Karpas-422 (cell line): ENCODE measurements at regions not wholly inside any gene's neighbourhood (a gene's known extent, or its start where the extent isn't known, plus 50 kb on each side); places are given as distances from the start of the nearest gene placed in this dataset.
A peak's percentile ranks its signal among the peaks of the same experiment; 100 is the strongest.

ENCODE experiments used
- DNase-seq: peaks from one replicate; pipeline ENCODE4 v3.0.0-alpha.2; 2015
- H2AFZ ChIP-seq: fragments of 200-600 bp; sonication (generic); 2 replicates; pipeline ENCODE4 v1.6.1; 2014; ENCODE audit warnings: antibody characterized with exemption, low read length, mixed read lengths
- H3K27ac ChIP-seq: fragments of 200-600 bp; sonication (generic); 2 replicates; pipeline ENCODE4 v1.5.1; 2014; ENCODE audit warnings: mild to moderate bottlenecking, low read length, moderate library complexity
- H3K27me3 ChIP-seq: fragments of 200-600 bp; sonication (generic); 2 replicates; pipeline ENCODE4 v1.6.1; 2014; ENCODE audit warnings: low read length, mixed read lengths
- H3K36me3 ChIP-seq: fragments of 200-600 bp; sonication (generic); 2 replicates; pipeline ENCODE4 v1.6.1; 2014; ENCODE audit warnings: low read length, mixed read lengths; ENCODE audit not compliant: insufficient read depth
- H3K4me1 ChIP-seq: fragments of 200-600 bp; sonication (generic); 2 replicates; pipeline ENCODE4 v1.6.1; 2014; ENCODE audit warnings: mild to moderate bottlenecking, low read length, mixed read lengths
- H3K4me2 ChIP-seq: fragments of 200-600 bp; sonication (generic); 2 replicates; pipeline ENCODE4 v1.6.1; 2014; ENCODE audit warnings: low read length, low read depth, mild to moderate bottlenecking; ENCODE audit not compliant: poor library complexity, severe bottlenecking
- H3K4me3 ChIP-seq: fragments of 200-600 bp; sonication (generic); 2 replicates; pipeline ENCODE4 v1.5.1; 2014; ENCODE audit warnings: mild to moderate bottlenecking, antibody characterized with exemption, low read length, mixed read lengths
- H3K79me2 ChIP-seq: fragments of 200-600 bp; sonication (generic); 2 replicates; pipeline ENCODE4 v1.6.1; 2014; ENCODE audit warnings: mild to moderate bottlenecking, low read length, mixed read lengths
- H3K9ac ChIP-seq: fragments of 200-600 bp; sonication (generic); 2 replicates; pipeline ENCODE4 v1.6.0; 2014; ENCODE audit warnings: low read length
- H3K9me2 ChIP-seq: fragments of 200-600 bp; sonication (generic), shearing (Covaris generic); replicated peaks from 2 replicates; pipeline ENCODE4 v1.6.0; 2014; ENCODE audit warnings: mild to moderate bottlenecking, low read length, moderate library complexity; ENCODE audit not compliant: insufficient read depth
- H3K9me3 ChIP-seq: fragments of 300-700, 200-600 bp; sonication (generic); 2 replicates; pipeline ENCODE4 v1.6.1; 2014; ENCODE audit warnings: low read length, mixed read lengths
- H4K20me1 ChIP-seq: fragments of 200-600 bp; sonication (generic); 2 replicates; pipeline ENCODE4 v1.6.1; 2014; ENCODE audit warnings: mild to moderate bottlenecking, antibody characterized with exemption, low read length, low read depth; ENCODE audit not compliant: insufficient read depth

- H4K20me1 ChIP-seq, result no peaks in the 10 kb centered on the region
- no peaks in the 10 kb centered on the region for H3K9me3 ChIP-seq
- H3K27ac ChIP-seq, result no peak overlapping the region
- no peaks in the 10 kb centered on the region for H3K36me3 ChIP-seq
- no peaks in the 10 kb centered on the region for H3K79me2 ChIP-seq
- H3K4me1 ChIP-seq, result peaks cover 30% of the 10 kb centered on the region
- no peak overlapping the region for H3K4me2 ChIP-seq
- H3K9ac ChIP-seq, result no peak overlapping the region
- H2AFZ ChIP-seq, result no peak overlapping the region
- no peaks in the 10 kb centered on the region for H3K9me2 ChIP-seq
- no peak overlapping the region for H3K4me3 ChIP-seq
- H3K27me3 ChIP-seq, result no peaks in the 10 kb centered on the region
- DNase-seq, result no peak
Observed at GRCh38 chr13:99911965-99912566, 59.5 kb downstream of the ZIC5 start.

- Histone ChIP-seq H3K36me3 (no peaks in the 10 kb centered on the region), H3K4me3 (no peak overlapping the region), H3K79me2 (no peaks in the 10 kb centered on the region), H3K27ac (no peak overlapping the region), H3K9me3 (no peaks in the 10 kb centered on the region), H3K9ac (no peak overlapping the region), H2AFZ (no peak overlapping the region), H3K9me2 (no peaks in the 10 kb centered on the region), H4K20me1 (no peaks in the 10 kb centered on the region), H3K27me3 (no peaks in the 10 kb centered on the region), H3K4me2 (no peak overlapping the region), H3K4me1 (peaks cover 28% of the 10 kb centered on the region)
- no peak for DNase-seq
Observed at GRCh38 chr13:99911069-99911964, 60.2 kb downstream of the ZIC5 start.

- H2AFZ ChIP-seq, result no peak overlapping the region
- DNase-seq, result no peak
- no peak overlapping the region for H3K4me3 ChIP-seq
- H3K4me2 ChIP-seq, result no peak overlapping the region
- no peaks in the 10 kb centered on the region for H3K9me2 ChIP-seq
- no peaks in the 10 kb centered on the region for H3K79me2 ChIP-seq
- no peaks in the 10 kb centered on the region for H3K36me3 ChIP-seq
- H4K20me1 ChIP-seq, result no peaks in the 10 kb centered on the region
- no peaks in the 10 kb centered on the region for H3K9me3 ChIP-seq
- H3K9ac ChIP-seq, result no peak overlapping the region
- H3K4me1 ChIP-seq, result peaks cover 31% of the 10 kb centered on the region
- no peaks in the 10 kb centered on the region for H3K27me3 ChIP-seq
- H3K27ac ChIP-seq, result no peak overlapping the region
Observed at GRCh38 chr13:99909836-99910619, 61.5 kb downstream of the ZIC5 start.

GRCh38 chr13:99909097-99909835 lies 62.3 kb downstream of the ZIC5 start:
- Histone ChIP-seq H3K9ac (no peak overlapping the region), H3K4me3 (no peak overlapping the region), H3K4me2 (no peak overlapping the region), H3K27ac (no peak overlapping the region), H3K36me3 (no peaks in the 10 kb centered on the region), H3K79me2 (no peaks in the 10 kb centered on the region), H3K27me3 (no peaks in the 10 kb centered on the region), H2AFZ (no peak overlapping the region), H3K9me2 (no peaks in the 10 kb centered on the region), H3K9me3 (no peaks in the 10 kb centered on the region), H3K4me1 (peaks cover 39% of the 10 kb centered on the region), H4K20me1 (no peaks in the 10 kb centered on the region)
- DNase-seq, result no peak

GRCh38 chr13:99908140-99908803 lies 63.3 kb downstream of the ZIC5 start:
- H3K9me2 ChIP-seq, result no peaks in the 10 kb centered on the region
- H3K4me2 ChIP-seq, result no peak overlapping the region
- H3K27ac ChIP-seq, result no peak overlapping the region
- no peaks in the 10 kb centered on the region for H3K36me3 ChIP-seq
- H2AFZ ChIP-seq, result peak overlapping the region; percentile 18; the same call in 1 of the 2 replicates
- peaks cover 49% of the 10 kb centered on the region for H3K4me1 ChIP-seq
- H3K9me3 ChIP-seq, result no peaks in the 10 kb centered on the region
- no peaks in the 10 kb centered on the region for H3K27me3 ChIP-seq
- H3K9ac ChIP-seq, result no peak overlapping the region
- no peaks in the 10 kb centered on the region for H3K79me2 ChIP-seq
- no peak for DNase-seq
- no peaks in the 10 kb centered on the region for H4K20me1 ChIP-seq
- no peak overlapping the region for H3K4me3 ChIP-seq

GRCh38 chr13:99907627-99908026 lies 63.9 kb downstream of the ZIC5 start:
- Histone ChIP-seq H3K4me2 (no peak overlapping the region), H3K27me3 (no peaks in the 10 kb centered on the region), H3K9ac (no peak overlapping the region), H4K20me1 (no peaks in the 10 kb centered on the region), H3K36me3 (no peaks in the 10 kb centered on the region), H3K79me2 (no peaks in the 10 kb centered on the region), H3K4me1 (peaks cover 54% of the 10 kb centered on the region), H2AFZ (no peak overlapping the region), H3K4me3 (no peak overlapping the region), H3K9me2 (no peaks in the 10 kb centered on the region), H3K27ac (no peak overlapping the region), H3K9me3 (no peaks in the 10 kb centered on the region)
- no peak for DNase-seq

- no peak overlapping the region for H2AFZ ChIP-seq
- H3K27ac ChIP-seq, result no peak overlapping the region
- no peaks in the 10 kb centered on the region for H3K79me2 ChIP-seq
- H4K20me1 ChIP-seq, result no peaks in the 10 kb centered on the region
- no peaks in the 10 kb centered on the region for H3K36me3 ChIP-seq
- no peak overlapping the region for H3K4me2 ChIP-seq
- no peak for DNase-seq
- no peaks in the 10 kb centered on the region for H3K9me2 ChIP-seq
- no peak overlapping the region for H3K9ac ChIP-seq
- H3K9me3 ChIP-seq, result no peaks in the 10 kb centered on the region
- H3K27me3 ChIP-seq, result no peaks in the 10 kb centered on the region
- no peak overlapping the region for H3K4me3 ChIP-seq
- H3K4me1 ChIP-seq, result peaks cover 56% of the 10 kb centered on the region
Observed at GRCh38 chr13:99907038-99907437, 64.5 kb downstream of the ZIC5 start.
